HepG2 (cell line): ENCODE measurements at regions not wholly inside any gene's neighbourhood (a gene's known extent, or its start where the extent isn't known, plus 50 kb on each side); places are given as distances from the start of the nearest gene placed in this dataset.

ENCODE experiments used
- CHCHD3 ChIP-seq: sonication (generic); formaldehyde crosslinking; IDR thresholded peaks from 2 replicates; pipeline ENCODE4 v1.8.0; 2022; ENCODE audit warnings: mild to moderate bottlenecking, missing genetic modification reagents, moderate library complexity
- CTCF ChIP-seq: sonication (generic); formaldehyde crosslinking; IDR thresholded peaks from 2 replicates; pipeline ENCODE4 v1.5.0; 2020; ENCODE audit warnings: mild to moderate bottlenecking, missing genetic modification reagents, moderate library complexity
- EP300 ChIP-seq, 3 experiments: sonication (generic) in 1 of 3; formaldehyde crosslinking in 1 of 3; IDR thresholded peaks; 2 replicates each; pipeline versions ENCODE4 v1.5.1 to v1.6.1; 2011 to 2020; ENCODE audit warnings: low read depth in 2 of 3, low read length in 2 of 3, borderline replicate concordance in 1 of 3, improper control_type of control experiment in 1 of 3, mild to moderate bottlenecking in 1 of 3, missing genetic modification reagents in 1 of 3, moderate library complexity in 1 of 3
- EZH2 ChIP-seq: conservative IDR thresholded peaks from 2 replicates; pipeline ENCODE4 v1.6.1; 2012; ENCODE audit warnings: mild to moderate bottlenecking, low read depth, low read length, moderate library complexity
- KLF9 ChIP-seq: IDR thresholded peaks from 2 replicates; pipeline ENCODE4 v1.6.1; 2016; ENCODE audit warnings: low read depth
- MAX ChIP-seq: IDR thresholded peaks from 2 replicates; pipeline ENCODE4 v1.6.1; 2012; ENCODE audit warnings: inconsistent platforms
- NR2F1 ChIP-seq, 2 experiments: fragments of 450-650 bp in 1 of 2; formaldehyde crosslinking in 1 of 2; IDR thresholded peaks; 2 replicates each; pipeline versions ENCODE4 v1.5.0 to v1.6.1; 2016 to 2020; ENCODE audit warnings: mild to moderate bottlenecking in 1 of 2, missing compliant biosample characterization in 1 of 2, missing genetic modification reagents in 1 of 2, moderate library complexity in 1 of 2
- PBX3 ChIP-seq: sonication (generic); formaldehyde crosslinking; IDR thresholded peaks from 2 replicates; pipeline ENCODE4 v1.8.1; 2023; ENCODE audit warnings: missing genetic modification reagents, inconsistent platforms, borderline replicate concordance
- SIN3B ChIP-seq: fragments of 150-350 bp; IDR thresholded peaks from 2 replicates; pipeline ENCODE4 v1.6.1; 2014; ENCODE audit warnings: low read length
- THAP7 ChIP-seq: sonication (generic); formaldehyde crosslinking; IDR thresholded peaks from 2 replicates; pipeline ENCODE4 v1.8.1; 2023; ENCODE audit warnings: mild to moderate bottlenecking, missing genetic modification reagents
- ZBTB43 ChIP-seq: sonication (generic); formaldehyde crosslinking; conservative IDR thresholded peaks from 2 replicates; pipeline ENCODE4 v1.4.0; 2020; ENCODE audit warnings: missing genetic modification reagents
- ZNF710 ChIP-seq: sonication (generic); formaldehyde crosslinking; IDR thresholded peaks from 2 replicates; pipeline ENCODE4 v1.5.0; 2020; ENCODE audit warnings: mild to moderate bottlenecking, missing genetic modification reagents, borderline replicate concordance

- TF ChIP-seq PBX3 (CRISPR knock-in tag) (no peak), CTCF (no peak), NR2F1 (CRISPR knock-in tag; IDR thresholded peaks at IDR 0.05) (no peak), CHCHD3 (CRISPR knock-in tag) (no peak), MAX (no peak), ZNF710 (no peak), EZH2 (no peak), ZBTB43 (no peak), KLF9 (CRISPR knock-in tag) (no peak), EP300 (IDR thresholded peaks at IDR 0.05; ENCODE audit: low read depth in 2 of 2, low read length in 2 of 2) (no peak), EP300 (CRISPR knock-in tag; IDR thresholded peaks at IDR 0.05; ENCODE audit: borderline replicate concordance) (no peak), THAP7 (no peak), SIN3B (no peak)
Observed at GRCh38 chr6:54008589-54008988, 102.7 kb upstream of the MLIP start.
